Nephron progenitor cell (in vitro differentiated cells): ENCODE measurements at regions not wholly inside any gene's neighbourhood (a gene's known extent, or its start where the extent isn't known, plus 50 kb on each side); places are given as distances from the start of the nearest gene placed in this dataset.

Experiments
- DNase-seq: peaks from one replicate; pipeline ENCODE4 v3.0.0; 2021
- H3K27ac Mint-ChIP-seq: 2 replicates; pipeline ENCODE4 v1.8.0; 2021; ENCODE audit warnings: mild to moderate bottlenecking, moderate library complexity, mixed read lengths
- H3K27me3 Mint-ChIP-seq: 2 replicates; pipeline ENCODE4 v1.8.0; 2021; ENCODE audit warnings: mild to moderate bottlenecking, low read depth, mixed read lengths; ENCODE audit not compliant: poor library complexity
- H3K36me3 Mint-ChIP-seq: 2 replicates; pipeline ENCODE4 v1.8.0; 2021; ENCODE audit warnings: low read depth, mixed read lengths
- H3K4me1 Mint-ChIP-seq: 2 replicates; pipeline ENCODE4 v1.8.0; 2021; ENCODE audit warnings: mixed read lengths
- H3K4me3 Mint-ChIP-seq: 2 replicates; pipeline ENCODE4 v1.8.0; 2021; ENCODE audit warnings: mild to moderate bottlenecking, moderate library complexity, mixed read lengths
- H3K9me3 Mint-ChIP-seq: 2 replicates; pipeline ENCODE4 v1.8.0; 2021; ENCODE audit warnings: mild to moderate bottlenecking, moderate library complexity, mixed read lengths
- CTCF ChIP-seq: fragments of 200-600 bp; sonication (generic); IDR thresholded peaks from 2 replicates; pipeline ENCODE4 v1.5.0; 2021; ENCODE audit warnings: antibody characterized with exemption

- DNase-seq, result no peak
- Mint-ChIP-seq H3K27me3 (peaks cover 5% of the 10 kb centered on the region), H3K36me3 (no peaks in the 10 kb centered on the region), H3K27ac (peak overlapping the region; percentile 12), H3K4me1 (peaks cover 52% of the 10 kb centered on the region), H3K9me3 (no peaks in the 10 kb centered on the region), H3K4me3 (no peak overlapping the region)
- no peak for TF ChIP-seq CTCF
Measured at GRCh38 chr11:95516786-95517185, 272.8 kb downstream of the FAM76B start.

- peaks cover 52% of the 10 kb centered on the region for H3K4me1 Mint-ChIP-seq
- DNase-seq, result no peak
- H3K36me3 Mint-ChIP-seq, result no peaks in the 10 kb centered on the region
- no peak overlapping the region for H3K4me3 Mint-ChIP-seq
- TF ChIP-seq CTCF, result no peak
- no peak overlapping the region for H3K27ac Mint-ChIP-seq
- H3K27me3 Mint-ChIP-seq, result peaks cover 5% of the 10 kb centered on the region
- no peaks in the 10 kb centered on the region for H3K9me3 Mint-ChIP-seq
Measured at GRCh38 chr11:95516175-95516574, 273.4 kb downstream of the FAM76B start.

- Mint-ChIP-seq H3K27me3 (peaks cover 5% of the 10 kb centered on the region), H3K9me3 (no peaks in the 10 kb centered on the region)
- no peak for TF ChIP-seq CTCF
Measured at GRCh38 chr11:95515371-95515770, 274.2 kb downstream of the FAM76B start.

GRCh38 chr11:95514416-95515110, 275.0 kb downstream of the FAM76B start:
- no peak for TF ChIP-seq CTCF
- Mint-ChIP-seq H3K4me1 (peaks cover 47% of the 10 kb centered on the region), H3K27me3 (peaks cover 5% of the 10 kb centered on the region), H3K27ac (peak overlapping the region; percentile 70), H3K9me3 (no peaks in the 10 kb centered on the region), H3K36me3 (no peaks in the 10 kb centered on the region), H3K4me3 (no peak overlapping the region)
- no peak for DNase-seq

More at GRCh38 chr11:95515371-95515770, 274.2 kb downstream of the FAM76B start:
- Mint-ChIP-seq H3K4me1 (peaks cover 48% of the 10 kb centered on the region), H3K4me3 (no peak overlapping the region), H3K27ac (peak overlapping the region; percentile 68), H3K36me3 (no peaks in the 10 kb centered on the region)
- DNase-seq, result no peak

- Mint-ChIP-seq H3K36me3 (no peaks in the 10 kb centered on the region), H3K27me3 (no peaks in the 10 kb centered on the region), H3K4me3 (peak overlapping the region; percentile 38), H3K27ac (peak overlapping the region; percentile 94), H3K4me1 (peaks cover 60% of the 10 kb centered on the region), H3K9me3 (no peaks in the 10 kb centered on the region)
- DNase-seq, result no peak
- TF ChIP-seq CTCF, result no peak
Measured at GRCh38 chr11:95512682-95513081, 276.9 kb downstream of the FAM76B start.

GRCh38 chr11:95512177-95512576, 277.4 kb downstream of the FAM76B start:
- Mint-ChIP-seq H3K4me3 (no peak overlapping the region), H3K27ac (peak overlapping the region; percentile 94), H3K9me3 (no peaks in the 10 kb centered on the region), H3K27me3 (no peaks in the 10 kb centered on the region), H3K4me1 (peaks cover 59% of the 10 kb centered on the region), H3K36me3 (no peaks in the 10 kb centered on the region)
- no peak for TF ChIP-seq CTCF
- DNase-seq, result no peak
